Smooth muscle cell (in vitro differentiated cells): ENCODE measurements at regions not wholly inside any gene's neighbourhood (a gene's known extent, or its start where the extent isn't known, plus 50 kb on each side); places are given as distances from the start of the nearest gene placed in this dataset.
"Not testable (repeated sequence)": the region's sequence is repeated elsewhere in the genome, so short reads cannot be mapped to it uniquely, and the experiment has no call there.

Source experiments
- DNase-seq: peaks from one replicate; lab custom pipeline; 2025; ENCODE audit not compliant: unreplicated experiment; lab: John Stamatoyannopoulos, UW
- H2AFZ ChIP-seq: fragments of 200-600 bp; sonication (generic); 2 replicates; pipeline ENCODE4 v1.6.0; 2016; ENCODE audit warnings: antibody characterized with exemption, low read depth, mild to moderate bottlenecking
- H3F3A ChIP-seq: fragments of 200-600 bp; sonication (generic); 2 replicates; pipeline ENCODE4 v1.6.0; 2017; ENCODE audit warnings: antibody characterized with exemption, low read depth
- H3K27ac ChIP-seq: fragments of 200-600 bp; sonication (generic); 2 replicates; pipeline ENCODE4 v1.5.1; 2016; ENCODE audit warnings: low read depth, mild to moderate bottlenecking
- H3K27me3 ChIP-seq: fragments of 200-600 bp; sonication (generic); 2 replicates; pipeline ENCODE4 v1.6.1; 2016; ENCODE audit warnings: low read depth, mild to moderate bottlenecking
- H3K36me3 ChIP-seq: fragments of 200-600 bp; sonication (generic); 2 replicates; pipeline ENCODE4 v1.5.1; 2016; ENCODE audit warnings: low read depth
- H3K4me1 ChIP-seq: fragments of 200-600 bp; sonication (generic); 2 replicates; pipeline ENCODE4 v1.5.1; 2016; ENCODE audit warnings: low read depth
- H3K4me2 ChIP-seq: fragments of 200-600 bp; sonication (generic); 2 replicates; pipeline ENCODE4 v1.6.0; 2016; ENCODE audit warnings: mild to moderate bottlenecking
- H3K4me3 ChIP-seq: fragments of 200-600 bp; sonication (generic); 2 replicates; pipeline ENCODE4 v1.5.1; 2016; ENCODE audit warnings: mild to moderate bottlenecking
- H3K79me2 ChIP-seq: fragments of 200-600 bp; sonication (generic); 2 replicates; pipeline ENCODE4 v1.6.0; 2016; ENCODE audit warnings: low read depth, mild to moderate bottlenecking
- H3K9ac ChIP-seq: fragments of 200-600 bp; sonication (generic); 2 replicates; pipeline ENCODE4 v1.6.0; 2016; ENCODE audit warnings: low read depth
- H3K9me3 ChIP-seq: fragments of 200-600 bp; sonication (generic); replicated peaks from 2 replicates; pipeline ENCODE4 v1.5.1; 2016; ENCODE audit warnings: low read depth
- H4K20me1 ChIP-seq: fragments of 200-600 bp; sonication (generic); 2 replicates; pipeline ENCODE4 v1.6.0; 2016; ENCODE audit warnings: low read depth
- WGBS: methylation state at CpG from one replicate; pipeline ENCODE4 v1.1.7; 2016; ENCODE audit warnings: low lambda C conversion rate; 5-methylcytosine and 5-hydroxymethylcytosine counted together
- TF ChIP-seq, protein P1 (sequence below): fragments of 200-600 bp; sonication (generic); IDR thresholded peaks from 2 replicates; pipeline ENCODE4 v1.5.1; 2017; ENCODE audit warnings: borderline replicate concordance, mild to moderate bottlenecking, antibody characterized with exemption; ENCODE audit not compliant: insufficient read depth, poor library complexity, severe bottlenecking

DNA sequence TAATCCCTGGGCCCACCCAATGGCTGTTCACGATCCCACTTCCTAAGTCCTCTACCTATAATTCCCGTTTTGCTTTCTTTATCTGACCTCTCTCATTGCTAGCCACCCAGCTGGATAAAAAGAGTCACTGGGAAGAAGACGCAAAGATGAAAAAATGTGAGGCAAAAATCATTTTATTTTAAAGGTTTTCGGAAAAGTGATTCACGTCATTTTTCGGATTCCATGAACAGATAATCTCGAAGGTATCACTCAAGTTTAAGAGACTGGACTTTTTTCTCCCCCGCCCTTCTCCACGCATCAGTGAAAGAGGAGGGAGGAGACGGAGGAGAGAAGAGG lies 266.6 kb downstream of the CGGBP1 start:
- H3K4me3 ChIP-seq = peak overlapping the region; percentile 51
- TF ChIP-seq, protein P1, sequence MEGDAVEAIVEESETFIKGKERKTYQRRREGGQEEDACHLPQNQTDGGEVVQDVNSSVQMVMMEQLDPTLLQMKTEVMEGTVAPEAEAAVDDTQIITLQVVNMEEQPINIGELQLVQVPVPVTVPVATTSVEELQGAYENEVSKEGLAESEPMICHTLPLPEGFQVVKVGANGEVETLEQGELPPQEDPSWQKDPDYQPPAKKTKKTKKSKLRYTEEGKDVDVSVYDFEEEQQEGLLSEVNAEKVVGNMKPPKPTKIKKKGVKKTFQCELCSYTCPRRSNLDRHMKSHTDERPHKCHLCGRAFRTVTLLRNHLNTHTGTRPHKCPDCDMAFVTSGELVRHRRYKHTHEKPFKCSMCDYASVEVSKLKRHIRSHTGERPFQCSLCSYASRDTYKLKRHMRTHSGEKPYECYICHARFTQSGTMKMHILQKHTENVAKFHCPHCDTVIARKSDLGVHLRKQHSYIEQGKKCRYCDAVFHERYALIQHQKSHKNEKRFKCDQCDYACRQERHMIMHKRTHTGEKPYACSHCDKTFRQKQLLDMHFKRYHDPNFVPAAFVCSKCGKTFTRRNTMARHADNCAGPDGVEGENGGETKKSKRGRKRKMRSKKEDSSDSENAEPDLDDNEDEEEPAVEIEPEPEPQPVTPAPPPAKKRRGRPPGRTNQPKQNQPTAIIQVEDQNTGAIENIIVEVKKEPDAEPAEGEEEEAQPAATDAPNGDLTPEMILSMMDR = no peak
- no peak overlapping the region for H3K27ac ChIP-seq
- no peaks in the 10 kb centered on the region for H3K4me1 ChIP-seq
- H3K9ac ChIP-seq = no peak overlapping the region
- peak overlapping the region; percentile 94 for H3K4me2 ChIP-seq
- H2AFZ ChIP-seq = peak overlapping the region; percentile 73
- no peaks in the 10 kb centered on the region for H3K79me2 ChIP-seq
- H3F3A ChIP-seq = no peaks in the 10 kb centered on the region
- no peaks in the 10 kb centered on the region for H3K9me3 ChIP-seq
- H3K36me3 ChIP-seq = no peaks in the 10 kb centered on the region
- 29% methylated on average over 10 of the region's 10 CpGs for WGBS
- peaks cover 51% of the 10 kb centered on the region for H3K27me3 ChIP-seq
- no peak for DNase-seq
- H4K20me1 ChIP-seq = no peaks in the 10 kb centered on the region

DNA sequence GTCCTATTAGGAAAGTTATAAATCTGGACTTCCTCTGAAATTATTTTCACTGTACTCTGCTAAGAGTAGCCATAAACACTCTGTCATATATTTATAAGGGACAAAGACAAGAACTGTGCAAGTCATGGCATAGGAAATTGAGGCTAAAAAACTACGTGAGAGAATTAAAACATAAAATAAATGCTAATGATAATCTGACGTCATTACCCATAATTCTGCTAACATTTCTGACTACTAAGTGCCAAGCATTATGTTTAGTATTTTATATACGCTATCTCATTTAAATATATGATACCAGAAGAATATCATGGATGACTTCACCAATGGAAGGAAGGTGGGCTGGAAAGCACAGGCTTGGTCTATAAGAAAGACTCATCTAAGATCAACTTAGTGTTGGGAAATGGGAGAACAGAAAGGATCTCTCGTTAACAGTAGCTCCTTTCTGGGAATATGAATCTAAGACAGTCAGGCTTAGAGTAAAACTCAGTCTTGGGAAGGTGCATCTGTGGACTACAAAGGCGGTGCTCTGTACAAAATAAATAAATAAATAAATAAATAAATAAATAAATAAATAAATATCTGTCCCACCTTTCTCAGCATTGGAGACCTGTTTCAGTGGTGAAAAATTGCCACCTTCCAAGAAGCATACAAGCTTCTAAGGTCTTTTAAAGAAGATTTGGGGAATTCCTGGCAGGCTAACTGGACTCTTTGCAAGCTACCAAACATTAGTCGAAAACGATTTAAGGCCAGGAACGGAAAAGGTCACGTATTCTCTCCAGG lies 267.4 kb downstream of the CGGBP1 start:
- H3K4me3 ChIP-seq = no peak overlapping the region
- no peaks in the 10 kb centered on the region for H3K36me3 ChIP-seq
- H3F3A ChIP-seq = no peaks in the 10 kb centered on the region
- DNase-seq = no peak
- no peaks in the 10 kb centered on the region for H3K79me2 ChIP-seq
- 93% methylated on average over 9 of the region's 9 CpGs for WGBS
- no peaks in the 10 kb centered on the region for H4K20me1 ChIP-seq
- no peaks in the 10 kb centered on the region for H3K4me1 ChIP-seq
- no peak overlapping the region for H3K27ac ChIP-seq
- H3K9ac ChIP-seq = no peak overlapping the region
- peaks cover 51% of the 10 kb centered on the region for H3K27me3 ChIP-seq
- H3K9me3 ChIP-seq = no peaks in the 10 kb centered on the region
- TF ChIP-seq, protein P1 = no peak
- H3K4me2 ChIP-seq = peak overlapping the region; percentile 94
- H2AFZ ChIP-seq = no peak overlapping the region

DNA sequence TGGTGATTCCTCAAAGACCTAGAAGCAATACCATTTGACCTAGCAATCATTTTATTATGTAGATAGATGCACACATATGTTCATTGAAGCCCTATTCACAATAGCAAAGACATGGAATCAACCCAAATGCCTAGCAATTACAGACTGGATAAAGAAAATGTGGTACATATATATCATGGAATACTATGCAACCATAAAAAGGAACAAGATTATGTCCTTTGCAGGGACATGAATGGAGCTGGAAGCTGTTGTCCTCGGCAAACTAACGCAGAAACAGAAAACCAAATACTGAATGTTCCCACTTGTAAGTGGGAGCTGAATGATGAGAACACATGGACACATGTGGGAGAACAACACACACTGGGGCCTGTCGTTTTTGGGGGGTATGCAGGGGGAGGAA lies 269.8 kb downstream of the CGGBP1 start:
- not testable (repeated sequence) for H3K4me1 ChIP-seq, H3K79me2 ChIP-seq, H3F3A ChIP-seq, H2AFZ ChIP-seq, H3K9me3 ChIP-seq, H4K20me1 ChIP-seq, H3K4me3 ChIP-seq, H3K27ac ChIP-seq, DNase-seq, H3K36me3 ChIP-seq, H3K4me2 ChIP-seq, H3K9ac ChIP-seq
- H3K27me3 ChIP-seq = peaks cover 33% of the 10 kb centered on the region
- 95% methylated on average over 3 of the region's 3 CpGs for WGBS

DNA sequence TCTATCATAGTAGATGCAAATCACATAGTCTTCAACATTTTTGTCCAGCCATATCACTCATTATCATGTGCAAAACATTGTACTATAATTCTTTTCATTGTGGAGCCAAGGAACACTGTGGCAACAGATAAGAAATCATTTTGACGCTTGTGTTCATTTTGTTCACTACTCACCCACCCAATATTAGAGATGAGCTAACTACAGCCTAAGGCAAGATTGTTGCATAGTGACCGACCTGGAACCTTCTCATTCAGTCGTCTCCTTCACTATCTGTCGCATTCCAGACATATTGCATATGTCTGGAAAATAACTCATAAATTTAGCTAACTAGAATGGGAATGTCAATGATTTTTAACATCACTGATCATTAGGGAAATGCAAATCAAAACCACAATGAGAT lies 270.3 kb downstream of the CGGBP1 start:
- H3K4me3 ChIP-seq = no peak overlapping the region
- peaks cover 27% of the 10 kb centered on the region for H3K27me3 ChIP-seq
- no peaks in the 10 kb centered on the region for H3K36me3 ChIP-seq
- TF ChIP-seq, protein P1 = no peak
- H3K4me1 ChIP-seq = no peaks in the 10 kb centered on the region
- no peak for DNase-seq
- WGBS = 61% methylated on average over 4 of the region's 4 CpGs
- no peaks in the 10 kb centered on the region for H3K79me2 ChIP-seq
- no peaks in the 10 kb centered on the region for H3F3A ChIP-seq
- no peak overlapping the region for H3K9ac ChIP-seq
- H4K20me1 ChIP-seq = no peaks in the 10 kb centered on the region
- H3K4me2 ChIP-seq = no peak overlapping the region
- no peak overlapping the region for H2AFZ ChIP-seq
- no peak overlapping the region for H3K27ac ChIP-seq
- no peaks in the 10 kb centered on the region for H3K9me3 ChIP-seq
